ENCODE measurements at regions not wholly inside any gene's neighbourhood (a gene's known extent, or its start where the extent isn't known, plus 50 kb on each side); places are given as distances from the start of the nearest gene placed in this dataset.
A peak's percentile ranks its signal among the peaks of the same experiment; 100 is the strongest.
"Not testable (repeated sequence)": the region's sequence is repeated elsewhere in the genome, so short reads cannot be mapped to it uniquely, and the experiment has no call there.

- H3K9me3 ChIP-seq; intact Hi-C loops (cut with DNase I; ENCODE audit: low total_unique reads); DNase-seq; in situ Hi-C loops (cut with MboI; ENCODE audit: low sequenced_read_pairs in 4 of 4); H3K27me3 ChIP-seq; H3K27ac ChIP-seq; ATAC-seq; H3K36me3 ChIP-seq; H3K4me3 ChIP-seq; H3K4me1 ChIP-seq: not testable (repeated sequence)
- peak in 2 of 5 experiments; percentile 12 to 20 for TF ChIP-seq CTCF (IDR thresholded peaks at IDR 0.05 in 4 of 5, conservative IDR thresholded peaks at IDR 0.05 in 1 of 5)
Measured at GRCh38 chr15:99796940-99797870, 64.0 kb upstream of the LYSMD4 start.

GRCh38 chr15:99791881-99792807 is 58.9 kb upstream of the LYSMD4 start:
- DNase-seq; in situ Hi-C loops (cut with MboI; ENCODE audit: low sequenced_read_pairs in 4 of 4): not testable (repeated sequence)

GRCh38 chr15:99790751-99791150 is 57.5 kb upstream of the LYSMD4 start:
- ATAC-seq; H3K36me3 ChIP-seq; intact Hi-C loops (cut with DNase I; ENCODE audit: low total_unique reads); H3K4me1 ChIP-seq; H3K27me3 ChIP-seq; H3K4me3 ChIP-seq; H3K9me3 ChIP-seq; in situ Hi-C loops (cut with MboI; ENCODE audit: low sequenced_read_pairs in 4 of 4); DNase-seq; H3K27ac ChIP-seq: not testable (repeated sequence)

More at GRCh38 chr15:99791881-99792807, 58.9 kb upstream of the LYSMD4 start:
- H3K4me1 ChIP-seq; H3K4me3 ChIP-seq; ATAC-seq; H3K27me3 ChIP-seq; intact Hi-C loops (cut with DNase I; ENCODE audit: low total_unique reads); H3K36me3 ChIP-seq; H3K9me3 ChIP-seq; H3K27ac ChIP-seq: not testable (repeated sequence)

GRCh38 chr15:99788156-99788555 is 54.9 kb upstream of the LYSMD4 start:
- no peaks in the 10 kb centered on the region for H3K4me1 ChIP-seq
- H3K27me3 ChIP-seq: no peaks in the 10 kb centered on the region
- no peak for ATAC-seq
- no peak for DNase-seq
- TF ChIP-seq POLR2A (IDR thresholded peaks at IDR 0.05): no peak
- TF ChIP-seq CTCF (IDR thresholded peaks at IDR 0.05 in 4 of 5, conservative IDR thresholded peaks at IDR 0.05 in 1 of 5): no peak
- H3K9me3 ChIP-seq: no peaks in the 10 kb centered on the region
- in situ Hi-C loops (cut with MboI; ENCODE audit: low sequenced_read_pairs in 4 of 4) (no loop called here), intact Hi-C loops (cut with DNase I; ENCODE audit: low total_unique reads) (no loop called here)
- H3K4me3 ChIP-seq: no peak overlapping the region
- H3K36me3 ChIP-seq: no peaks in the 10 kb centered on the region
- no peak overlapping the region for H3K27ac ChIP-seq

GRCh38 chr15:99784800-99785199 is 51.6 kb upstream of the LYSMD4 start:
- H3K4me1 ChIP-seq; DNase-seq; H3K27ac ChIP-seq; in situ Hi-C loops (cut with MboI; ENCODE audit: low sequenced_read_pairs in 4 of 4); intact Hi-C loops (cut with DNase I; ENCODE audit: low total_unique reads); H3K4me3 ChIP-seq; ATAC-seq; H3K36me3 ChIP-seq; H3K27me3 ChIP-seq; H3K9me3 ChIP-seq: not testable (repeated sequence)

- in situ Hi-C loops (cut with MboI; ENCODE audit: low sequenced_read_pairs in 4 of 4); H3K27ac ChIP-seq; H3K4me3 ChIP-seq; DNase-seq; ATAC-seq; H3K36me3 ChIP-seq; H3K27me3 ChIP-seq; intact Hi-C loops (cut with DNase I; ENCODE audit: low total_unique reads); H3K9me3 ChIP-seq; H3K4me1 ChIP-seq: not testable (repeated sequence)
Measured at GRCh38 chr15:99783918-99784619, 50.8 kb upstream of the LYSMD4 start.

Data from gastrocnemius medialis (tissue), 4 donors.